HFFc6 (cell line): ENCODE measurements at regions not wholly inside any gene's neighbourhood (a gene's known extent, or its start where the extent isn't known, plus 50 kb on each side); places are given as distances from the start of the nearest gene placed in this dataset.
"Not testable (repeated sequence)": the region's sequence is repeated elsewhere in the genome, so short reads cannot be mapped to it uniquely, and the experiment has no call there.

Source experiments
- DNase-seq: peaks from one replicate; pipeline ENCODE4 v3.0.0-alpha.2; 2018
- H3K27ac Mint-ChIP-seq: 2 replicates; pipeline ENCODE4 v1.8.0; 2020; ENCODE audit warnings: mild to moderate bottlenecking, mixed read lengths
- H3K27me3 Mint-ChIP-seq: 2 replicates; pipeline ENCODE4 v1.8.0; 2021; ENCODE audit warnings: mild to moderate bottlenecking, moderate library complexity, mixed read lengths; ENCODE audit not compliant: insufficient read depth
- H3K36me3 Mint-ChIP-seq: 2 replicates; pipeline ENCODE4 v1.8.0; 2021; ENCODE audit warnings: low read depth, mixed read lengths
- H3K4me1 Mint-ChIP-seq: 2 replicates; pipeline ENCODE4 v1.8.0; 2020; ENCODE audit warnings: low read depth, mixed read lengths
- H3K4me3 Mint-ChIP-seq: 2 replicates; pipeline ENCODE4 v1.8.0; 2020; ENCODE audit warnings: mild to moderate bottlenecking, moderate library complexity, mixed read lengths
- H3K9me3 Mint-ChIP-seq: 2 replicates; pipeline ENCODE4 v1.8.0; 2020; ENCODE audit warnings: mild to moderate bottlenecking, mixed read lengths

DNA sequence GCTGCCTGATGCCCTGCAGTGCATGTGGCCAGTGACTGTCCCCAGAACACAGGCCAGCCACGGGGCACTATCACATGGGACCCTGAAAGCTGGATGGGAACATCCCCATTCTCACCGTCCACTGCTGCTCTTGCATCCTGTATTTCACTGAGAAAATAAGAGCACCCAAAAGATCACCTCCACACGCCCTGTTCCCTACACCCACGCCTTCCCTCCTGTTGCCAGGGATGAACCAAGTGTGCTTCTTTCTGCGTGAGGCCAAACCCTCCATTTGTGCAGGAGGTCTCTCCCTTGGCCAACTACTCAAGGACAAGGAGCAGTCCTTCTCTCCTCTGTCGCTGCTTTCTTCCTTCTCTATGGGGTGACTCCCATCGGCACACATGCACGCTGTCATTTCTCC lies 118.3 kb downstream of the LRRC37A3 start:
- peaks cover 13% of the 10 kb centered on the region; the same call in 1 of the 2 replicates for H3K36me3 Mint-ChIP-seq
- not testable (repeated sequence) for H3K9me3 Mint-ChIP-seq, H3K27ac Mint-ChIP-seq, H3K4me3 Mint-ChIP-seq, H3K27me3 Mint-ChIP-seq, H3K4me1 Mint-ChIP-seq, DNase-seq

DNA sequence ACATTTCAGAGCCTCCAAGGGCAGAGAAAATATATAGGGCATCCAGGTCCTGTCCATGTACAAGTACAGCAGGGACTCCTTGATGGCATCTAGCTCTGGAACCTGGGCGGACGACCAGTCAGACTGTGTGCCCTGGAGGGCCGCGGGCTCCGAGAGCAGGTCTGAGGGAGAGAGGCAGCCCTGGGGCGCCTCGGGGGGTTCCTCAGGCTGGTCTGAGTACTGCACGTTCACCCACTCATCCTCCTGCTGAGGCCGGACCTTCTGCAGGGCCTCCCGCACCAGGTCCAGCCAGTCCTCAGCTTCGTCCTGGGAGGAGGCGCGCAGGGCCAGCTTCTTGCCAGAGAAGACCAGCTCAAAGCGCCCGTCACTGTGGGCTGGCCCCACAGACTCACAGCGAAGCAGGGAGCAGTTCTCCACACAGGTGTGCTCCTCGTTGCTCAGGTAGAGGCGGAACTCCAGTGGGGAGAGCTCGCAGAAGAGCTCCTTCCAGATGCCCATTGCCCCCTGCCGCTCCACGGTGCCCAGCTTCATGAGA lies 118.8 kb downstream of the LRRC37A3 start:
- not testable (repeated sequence) for H3K27me3 Mint-ChIP-seq, DNase-seq, H3K4me1 Mint-ChIP-seq, H3K36me3 Mint-ChIP-seq, H3K9me3 Mint-ChIP-seq, H3K27ac Mint-ChIP-seq, H3K4me3 Mint-ChIP-seq

- not testable (repeated sequence) for H3K4me1 Mint-ChIP-seq, DNase-seq, H3K4me3 Mint-ChIP-seq, H3K27me3 Mint-ChIP-seq, H3K9me3 Mint-ChIP-seq, H3K27ac Mint-ChIP-seq, H3K36me3 Mint-ChIP-seq
Measured at GRCh38 chr17:64799543-64800188, 119.6 kb downstream of the LRRC37A3 start.

- H3K4me1 Mint-ChIP-seq, H3K36me3 Mint-ChIP-seq, H3K27me3 Mint-ChIP-seq, H3K9me3 Mint-ChIP-seq, H3K4me3 Mint-ChIP-seq, DNase-seq, H3K27ac Mint-ChIP-seq: not testable (repeated sequence)
Measured at GRCh38 chr17:64798961-64799360, 120.3 kb downstream of the LRRC37A3 start.

GRCh38 chr17:64798489-64798790 lies 120.8 kb downstream of the LRRC37A3 start:
- not testable (repeated sequence) for H3K4me1 Mint-ChIP-seq, H3K4me3 Mint-ChIP-seq, H3K27me3 Mint-ChIP-seq, H3K36me3 Mint-ChIP-seq, H3K9me3 Mint-ChIP-seq, DNase-seq, H3K27ac Mint-ChIP-seq

DNA sequence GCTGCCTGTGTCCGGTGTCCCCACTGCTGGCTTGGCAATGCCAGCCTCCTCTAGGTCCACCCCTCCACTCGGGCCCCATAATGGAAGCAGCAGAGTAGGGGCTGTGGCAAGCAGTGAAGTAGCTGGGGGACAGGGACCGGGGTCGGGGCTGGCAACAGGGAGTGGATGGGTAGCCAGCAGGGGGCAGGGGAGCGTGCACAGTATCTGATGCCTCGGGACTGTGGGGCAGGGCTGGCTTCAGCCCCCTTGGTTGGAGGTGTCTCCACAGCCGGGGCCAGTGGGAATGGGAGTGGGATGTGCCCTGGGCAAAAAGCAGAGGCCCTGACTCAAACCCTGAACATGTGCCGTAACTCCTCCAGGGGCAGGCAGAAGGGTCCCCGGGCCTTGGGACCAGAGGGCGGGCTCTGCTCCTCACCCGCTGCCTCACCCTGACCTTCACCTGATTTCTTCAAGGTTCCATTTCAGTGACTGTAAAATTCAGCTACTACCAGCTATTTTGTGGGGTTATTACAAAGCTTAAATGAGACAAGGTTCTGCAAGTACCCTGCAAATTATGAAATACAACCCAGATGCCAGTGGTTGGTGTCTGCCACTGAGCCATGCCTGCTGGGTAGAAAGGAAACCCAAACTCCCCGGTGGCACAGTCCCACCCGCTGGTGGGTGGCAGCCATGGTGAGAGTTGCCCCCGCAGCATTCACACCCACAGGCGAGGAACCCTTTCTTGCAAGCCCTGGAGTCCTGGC lies 121.4 kb downstream of the LRRC37A3 start:
- not testable (repeated sequence) for H3K4me1 Mint-ChIP-seq, H3K4me3 Mint-ChIP-seq, H3K27me3 Mint-ChIP-seq, DNase-seq, H3K9me3 Mint-ChIP-seq, H3K27ac Mint-ChIP-seq, H3K36me3 Mint-ChIP-seq

DNA sequence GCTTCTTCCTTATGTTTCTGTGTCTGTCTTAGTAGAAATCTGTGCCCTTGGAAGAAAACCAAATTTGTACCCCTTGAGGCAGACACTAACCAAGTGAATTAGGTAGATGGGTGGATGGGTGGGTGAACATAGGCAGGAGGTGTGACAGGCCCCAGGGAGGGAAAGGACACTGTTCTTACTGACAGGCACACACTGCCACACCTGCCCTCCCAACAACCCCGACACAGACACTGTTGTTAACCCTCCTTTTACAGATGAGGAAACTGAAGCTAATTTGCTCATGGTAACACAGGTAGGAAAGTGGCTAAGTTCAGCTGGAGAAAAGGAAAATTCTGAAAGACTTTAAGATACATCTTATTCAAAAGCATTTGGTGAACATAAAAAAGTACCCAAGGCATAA lies 123.9 kb downstream of the LRRC37A3 start:
- peaks cover 19% of the 10 kb centered on the region for H3K4me1 Mint-ChIP-seq
- H3K27ac Mint-ChIP-seq, H3K36me3 Mint-ChIP-seq, DNase-seq, H3K9me3 Mint-ChIP-seq, H3K27me3 Mint-ChIP-seq, H3K4me3 Mint-ChIP-seq: not testable (repeated sequence)

GRCh38 chr17:64794548-64795274 lies 124.6 kb downstream of the LRRC37A3 start:
- not testable (repeated sequence) for H3K27me3 Mint-ChIP-seq, DNase-seq, H3K9me3 Mint-ChIP-seq, H3K4me3 Mint-ChIP-seq, H3K36me3 Mint-ChIP-seq, H3K27ac Mint-ChIP-seq
- peaks cover 19% of the 10 kb centered on the region for H3K4me1 Mint-ChIP-seq

GRCh38 chr17:64794113-64794512 lies 125.2 kb downstream of the LRRC37A3 start:
- H3K27me3 Mint-ChIP-seq, H3K27ac Mint-ChIP-seq, H3K9me3 Mint-ChIP-seq, DNase-seq, H3K36me3 Mint-ChIP-seq, H3K4me3 Mint-ChIP-seq: not testable (repeated sequence)
- peaks cover 19% of the 10 kb centered on the region for H3K4me1 Mint-ChIP-seq

GRCh38 chr17:64792793-64793575 lies 126.3 kb downstream of the LRRC37A3 start:
- H3K27ac Mint-ChIP-seq: peak overlapping the region; percentile 78
- H3K36me3 Mint-ChIP-seq, H3K27me3 Mint-ChIP-seq, H3K9me3 Mint-ChIP-seq, H3K4me3 Mint-ChIP-seq: not testable (repeated sequence)
- H3K4me1 Mint-ChIP-seq: peaks cover 19% of the 10 kb centered on the region
- peak; percentile 74 for DNase-seq

GRCh38 chr17:64792276-64792675 lies 127.0 kb downstream of the LRRC37A3 start:
- H3K27ac Mint-ChIP-seq, H3K4me3 Mint-ChIP-seq, DNase-seq, H3K27me3 Mint-ChIP-seq, H3K36me3 Mint-ChIP-seq, H3K9me3 Mint-ChIP-seq: not testable (repeated sequence)
- peaks cover 19% of the 10 kb centered on the region for H3K4me1 Mint-ChIP-seq

DNA sequence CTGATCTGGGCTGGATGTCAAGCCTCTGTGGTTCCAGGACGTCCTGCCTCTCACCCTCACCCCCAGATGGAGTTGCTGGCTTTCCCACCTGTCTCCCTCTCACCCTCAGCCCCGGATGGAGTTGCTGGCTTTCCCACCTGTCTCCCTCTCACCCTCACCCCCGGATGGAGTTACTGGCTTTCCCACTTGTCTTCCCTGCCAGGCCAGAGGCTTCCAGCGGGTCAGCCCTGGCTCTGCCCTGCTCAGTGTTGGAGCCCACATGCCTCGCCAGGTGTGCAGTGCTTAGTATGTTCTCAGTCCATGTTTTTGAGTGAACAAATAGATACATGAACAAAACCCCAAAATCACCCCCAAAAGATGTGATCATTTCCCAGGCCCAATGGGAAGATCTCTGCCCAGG lies 127.6 kb downstream of the LRRC37A3 start:
- not testable (repeated sequence) for H3K27me3 Mint-ChIP-seq, H3K36me3 Mint-ChIP-seq, DNase-seq, H3K9me3 Mint-ChIP-seq, H3K4me3 Mint-ChIP-seq
- Mint-ChIP-seq H3K27ac (peak overlapping the region; percentile 44; the same call in 1 of the 2 replicates), H3K4me1 (peaks cover 19% of the 10 kb centered on the region)

DNA sequence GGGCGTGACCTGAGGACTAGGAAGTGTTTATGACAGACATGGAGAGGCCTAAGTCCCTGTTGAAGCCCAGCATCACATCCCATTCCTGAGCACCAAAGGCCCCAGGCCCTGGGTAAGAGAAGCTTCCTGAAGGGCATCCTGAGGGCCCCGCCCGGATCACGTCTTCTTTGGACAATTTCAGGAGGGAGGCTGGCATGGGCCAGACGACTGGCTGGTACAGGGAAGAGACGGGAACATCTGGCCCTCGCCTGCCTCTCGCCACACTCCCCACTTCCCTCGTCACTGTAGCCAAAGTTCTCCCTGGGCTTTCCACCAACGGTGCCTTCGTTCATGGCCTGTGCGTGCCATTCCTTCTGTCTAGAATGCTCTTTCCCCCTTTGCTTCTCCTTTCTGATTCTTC lies 128.1 kb downstream of the LRRC37A3 start:
- H3K36me3 Mint-ChIP-seq, H3K27me3 Mint-ChIP-seq, H3K4me3 Mint-ChIP-seq, H3K9me3 Mint-ChIP-seq, DNase-seq, H3K27ac Mint-ChIP-seq: not testable (repeated sequence)
- H3K4me1 Mint-ChIP-seq: peaks cover 19% of the 10 kb centered on the region
